ENCODE measurements at regions not wholly inside any gene's neighbourhood (a gene's known extent, or its start where the extent isn't known, plus 50 kb on each side); places are given as distances from the start of the nearest gene placed in this dataset.
A peak's percentile ranks its signal among the peaks of the same experiment; 100 is the strongest.

DNA sequence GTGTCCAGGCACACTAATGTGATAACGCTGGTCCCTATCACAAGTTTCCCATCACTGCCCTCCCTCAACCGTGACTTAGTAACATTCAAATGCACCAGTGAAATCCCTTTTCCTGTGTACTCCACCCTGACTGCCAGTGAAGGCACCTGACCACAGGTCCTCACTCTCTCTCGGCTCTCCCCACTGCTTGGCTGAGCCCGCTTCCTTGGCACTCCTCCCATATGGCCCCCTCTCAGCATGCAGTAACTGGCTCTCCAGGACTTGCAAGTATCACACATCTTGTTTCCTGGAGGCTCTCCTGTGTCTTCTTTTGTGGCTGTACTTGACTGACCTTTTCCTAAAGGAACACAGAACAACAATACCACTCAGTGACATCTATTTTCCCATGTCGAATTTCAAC is 292.0 kb upstream of the ZNF608 start:
- H3K4me1 ChIP-seq: peaks cover 0 to 18% (median 9%) of the 10 kb centered on the region in 4 donors
- no peaks in the 10 kb centered on the region for H3K9me3 ChIP-seq
- intact Hi-C loops (cut with DNase I): no loop called here
- H3K27me3 ChIP-seq: no peaks in the 10 kb centered on the region
- WGBS, 2 donors: 83 to 94% methylated on average over 5 of the region's 5 CpGs
- no peak overlapping the region for H3K27ac ChIP-seq
- no peak for TF ChIP-seq POLR2A (IDR thresholded peaks at IDR 0.05)
- TF ChIP-seq EP300 (IDR thresholded peaks at IDR 0.05): no peak
- TF ChIP-seq, protein P1, sequence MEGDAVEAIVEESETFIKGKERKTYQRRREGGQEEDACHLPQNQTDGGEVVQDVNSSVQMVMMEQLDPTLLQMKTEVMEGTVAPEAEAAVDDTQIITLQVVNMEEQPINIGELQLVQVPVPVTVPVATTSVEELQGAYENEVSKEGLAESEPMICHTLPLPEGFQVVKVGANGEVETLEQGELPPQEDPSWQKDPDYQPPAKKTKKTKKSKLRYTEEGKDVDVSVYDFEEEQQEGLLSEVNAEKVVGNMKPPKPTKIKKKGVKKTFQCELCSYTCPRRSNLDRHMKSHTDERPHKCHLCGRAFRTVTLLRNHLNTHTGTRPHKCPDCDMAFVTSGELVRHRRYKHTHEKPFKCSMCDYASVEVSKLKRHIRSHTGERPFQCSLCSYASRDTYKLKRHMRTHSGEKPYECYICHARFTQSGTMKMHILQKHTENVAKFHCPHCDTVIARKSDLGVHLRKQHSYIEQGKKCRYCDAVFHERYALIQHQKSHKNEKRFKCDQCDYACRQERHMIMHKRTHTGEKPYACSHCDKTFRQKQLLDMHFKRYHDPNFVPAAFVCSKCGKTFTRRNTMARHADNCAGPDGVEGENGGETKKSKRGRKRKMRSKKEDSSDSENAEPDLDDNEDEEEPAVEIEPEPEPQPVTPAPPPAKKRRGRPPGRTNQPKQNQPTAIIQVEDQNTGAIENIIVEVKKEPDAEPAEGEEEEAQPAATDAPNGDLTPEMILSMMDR (IDR thresholded peaks at IDR 0.05): no peak
- TF ChIP-seq POLR2AphosphoS5 (IDR thresholded peaks at IDR 0.05): no peak
- no peak overlapping the region for H3K4me3 ChIP-seq
- no peak for DNase-seq
- no peaks in the 10 kb centered on the region for H3K36me3 ChIP-seq

DNA sequence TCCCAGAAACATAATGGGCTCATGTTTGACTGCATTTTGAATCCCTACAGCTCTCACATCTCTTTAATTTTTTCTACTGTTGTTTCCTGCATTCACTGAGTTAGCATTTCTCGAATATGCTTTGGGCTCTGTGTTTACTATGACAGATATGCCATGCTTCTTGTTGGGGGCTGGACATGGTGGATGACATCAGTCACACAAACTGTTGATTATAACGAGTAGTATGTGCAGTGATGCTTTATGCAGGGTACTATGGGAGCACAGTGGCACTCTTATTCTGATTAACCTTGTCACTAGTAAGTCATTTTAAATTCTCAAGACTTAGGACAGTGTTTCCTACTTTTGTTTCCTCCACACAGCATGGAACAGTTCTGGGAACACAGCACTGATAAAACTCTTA is 295.4 kb upstream of the ZNF608 start:
- 55 to 77% methylated on average over 2 of the region's 2 CpGs for WGBS, 2 donors

DNA sequence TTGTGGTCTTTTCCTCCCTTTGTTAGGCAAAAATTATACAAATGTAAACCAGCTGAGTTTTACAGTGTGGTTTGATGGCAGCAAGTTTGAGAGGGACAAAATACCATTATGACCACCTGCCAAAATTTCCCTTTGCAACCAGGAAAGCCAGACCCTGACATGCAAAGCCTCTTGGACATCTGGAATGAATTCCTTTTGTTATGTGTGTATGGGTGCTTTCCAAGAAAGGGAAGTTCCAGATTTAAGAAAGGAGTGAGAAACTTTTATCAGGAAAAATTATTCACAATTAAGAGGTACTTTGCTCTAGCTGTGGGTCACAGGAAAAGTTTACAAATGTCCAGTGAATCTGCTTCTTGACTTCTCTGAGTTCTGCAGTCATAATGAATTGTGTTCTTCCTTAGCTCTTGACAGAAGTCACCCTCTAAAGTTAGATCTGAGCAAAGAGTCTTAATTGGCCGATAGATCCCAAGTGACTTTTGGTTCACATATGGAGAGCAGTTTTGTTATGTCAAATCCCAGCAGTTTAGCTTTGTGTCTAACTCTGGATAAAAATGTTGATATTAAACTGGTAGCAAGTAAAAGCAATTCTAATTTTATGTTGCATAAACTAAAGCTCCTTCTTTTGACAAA is 295.9 kb upstream of the ZNF608 start:
- TF ChIP-seq, protein P1 (IDR thresholded peaks at IDR 0.05): no peak
- no peak for TF ChIP-seq EP300 (IDR thresholded peaks at IDR 0.05)
- TF ChIP-seq POLR2AphosphoS5 (IDR thresholded peaks at IDR 0.05): no peak
- no peak for TF ChIP-seq POLR2A (IDR thresholded peaks at IDR 0.05)
- Histone ChIP-seq H3K36me3 (no peaks in the 10 kb centered on the region), H3K27ac (no peak overlapping the region), H3K4me1 (peaks cover 0 to 29% (median 19%) of the 10 kb centered on the region in 4 donors), H3K9me3 (no peaks in the 10 kb centered on the region), H3K27me3 (no peaks in the 10 kb centered on the region), H3K4me3 (no peak overlapping the region)
- no peak for DNase-seq
- intact Hi-C loops (cut with DNase I): no loop called here
- WGBS, 2 donors: 76 to 92% methylated on average over 1 of the region's 1 CpG

More for the DNA sequence above, 295.4 kb upstream of the ZNF608 start:
- peaks cover 0 to 29% (median 19%) of the 10 kb centered on the region in 4 donors for H3K4me1 ChIP-seq
- H3K4me3 ChIP-seq: no peak overlapping the region
- H3K27ac ChIP-seq: no peak overlapping the region
- H3K27me3 ChIP-seq: no peaks in the 10 kb centered on the region
- intact Hi-C loops (cut with DNase I): no loop called here
- no peaks in the 10 kb centered on the region for H3K9me3 ChIP-seq
- TF ChIP-seq POLR2A (IDR thresholded peaks at IDR 0.05): no peak
- no peak for DNase-seq
- no peaks in the 10 kb centered on the region for H3K36me3 ChIP-seq

DNA sequence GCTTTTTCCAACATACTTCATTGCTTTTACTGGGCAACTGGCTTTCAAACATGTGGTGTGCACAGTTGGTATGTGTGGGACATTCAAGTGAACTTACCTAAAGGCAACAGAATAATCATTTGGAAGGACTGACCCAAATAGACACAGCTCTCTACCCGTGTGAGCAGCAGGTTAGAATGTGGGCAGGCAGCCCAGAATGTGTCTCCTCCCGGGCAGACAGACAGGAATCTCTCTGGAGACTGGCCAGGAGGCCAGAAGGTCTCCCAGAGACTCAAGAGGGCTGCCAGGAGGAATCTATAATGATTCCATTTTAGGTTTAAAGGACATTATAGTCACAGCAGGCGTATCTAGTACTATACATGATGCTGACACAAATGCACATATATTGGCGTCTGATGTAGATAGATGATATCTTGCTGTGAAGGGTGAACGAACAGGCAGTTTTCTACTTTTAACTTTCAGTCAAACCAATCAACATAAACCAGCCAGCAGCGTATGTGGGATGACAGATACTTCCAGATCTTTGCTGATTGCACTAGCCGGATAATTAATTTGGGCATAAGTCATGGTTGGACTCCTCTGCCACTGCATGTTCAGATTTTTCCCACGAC is 297.4 kb upstream of the ZNF608 start:
- WGBS, 2 donors: 64 to 80% methylated on average over 8 of the region's 8 CpGs
- Histone ChIP-seq H3K4me3 (no peak overlapping the region), H3K27me3 (no peaks in the 10 kb centered on the region), H3K4me1 (peaks cover 0 to 29% (median 19%) of the 10 kb centered on the region in 4 donors), H3K9me3 (no peaks in the 10 kb centered on the region), H3K27ac (peak overlapping the region in 1 of 4 donors; percentile 30), H3K36me3 (no peaks in the 10 kb centered on the region)
- no peak for TF ChIP-seq EP300 (IDR thresholded peaks at IDR 0.05)
- TF ChIP-seq, protein P1 (IDR thresholded peaks at IDR 0.05): no peak
- no peak for TF ChIP-seq POLR2A (IDR thresholded peaks at IDR 0.05)
- no peak for TF ChIP-seq POLR2AphosphoS5 (IDR thresholded peaks at IDR 0.05)
- intact Hi-C loops (cut with DNase I): no loop called here
- DNase-seq: no peak

DNA sequence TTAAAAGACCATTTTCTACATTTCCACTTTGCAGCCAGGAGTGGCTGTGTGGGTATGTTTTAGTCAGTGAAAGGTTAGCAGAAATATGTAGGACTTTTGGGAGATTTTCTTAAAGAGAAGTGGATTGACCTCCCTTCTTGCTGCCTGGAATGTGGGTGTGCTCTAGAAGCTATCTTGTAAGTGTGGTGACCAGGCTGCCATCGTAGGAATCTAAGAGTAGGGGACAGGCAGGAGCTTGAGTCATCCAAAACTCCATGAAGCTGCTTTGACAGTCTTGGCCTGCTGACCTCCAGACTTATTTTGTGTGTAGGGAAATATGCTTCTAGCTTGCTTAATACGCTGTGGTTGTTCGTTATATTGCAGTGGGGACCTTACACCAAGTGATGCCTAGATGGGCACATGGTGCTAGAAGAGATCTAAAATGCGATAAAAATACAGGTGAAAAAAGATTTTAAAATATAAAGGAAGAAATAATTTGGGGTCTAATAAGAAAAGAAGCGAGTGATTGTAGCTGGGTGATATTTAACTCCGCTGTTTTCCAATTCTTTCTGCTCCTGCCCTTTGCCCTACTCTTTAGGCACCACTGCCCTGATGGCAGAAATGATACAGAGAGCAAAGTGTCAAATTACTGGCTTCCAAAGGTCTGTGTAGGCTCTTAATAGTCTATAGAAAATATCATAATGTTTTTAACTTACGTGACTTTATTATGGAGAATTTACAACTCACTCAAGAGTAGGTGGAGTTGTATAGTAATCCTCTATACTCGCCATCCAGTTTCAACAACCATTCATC is 298.2 kb upstream of the ZNF608 start:
- no peak for DNase-seq
- intact Hi-C loops (cut with DNase I): no loop called here
- Histone ChIP-seq H3K9me3 (no peaks in the 10 kb centered on the region), H3K4me1 (peaks cover 0 to 34% (median 19%) of the 10 kb centered on the region in 4 donors), H3K27ac (peak overlapping the region in 1 of 4 donors; percentile 30), H3K4me3 (no peak overlapping the region), H3K36me3 (no peaks in the 10 kb centered on the region), H3K27me3 (no peaks in the 10 kb centered on the region)
- no peak for TF ChIP-seq EP300 (IDR thresholded peaks at IDR 0.05)
- TF ChIP-seq POLR2A (IDR thresholded peaks at IDR 0.05): no peak
- no peak for TF ChIP-seq POLR2AphosphoS5 (IDR thresholded peaks at IDR 0.05)
- TF ChIP-seq, protein P1 (IDR thresholded peaks at IDR 0.05): no peak
- WGBS, 2 donors: 94% methylated on average over 8 of the region's 8 CpGs

All from sigmoid colon (tissue), 6 donors.